SK-N-MC (cell line): ENCODE measurements at regions not wholly inside any gene's neighbourhood (a gene's known extent, or its start where the extent isn't known, plus 50 kb on each side); places are given as distances from the start of the nearest gene placed in this dataset.

Experiments used
- EZH2 ChIP-seq: fragments of 200-600 bp; sonication (generic); IDR thresholded peaks from one replicate; pipeline ENCODE4 v1.6.1; 2017; ENCODE audit warnings: antibody characterized with exemption
- POLR2AphosphoS5 ChIP-seq: IDR thresholded peaks from 2 replicates; pipeline ENCODE4 v1.6.1; 2012; ENCODE audit warnings: mild to moderate bottlenecking, low read depth, low read length, borderline replicate concordance

DNA sequence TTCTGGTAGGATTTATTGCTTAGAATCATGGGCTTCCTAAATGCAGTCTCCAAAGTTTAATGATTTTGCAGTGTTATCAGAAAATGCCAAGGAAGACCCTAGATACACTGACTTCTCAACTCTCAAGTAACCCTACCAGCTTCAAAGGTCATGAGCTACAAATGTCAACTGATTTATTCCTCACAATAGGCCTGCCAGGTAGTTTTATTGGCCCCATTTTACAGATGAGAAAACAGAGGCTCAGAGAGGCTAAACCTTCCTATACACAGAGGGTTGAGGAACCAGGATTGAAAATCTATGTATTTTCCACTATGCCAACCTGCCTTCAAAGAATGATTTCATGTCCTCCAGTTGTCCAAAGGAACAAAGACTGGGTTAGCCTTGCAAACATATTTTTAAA lies 384.4 kb upstream of the POU3F1 start:
- no peak for TF ChIP-seq EZH2
- no peak for TF ChIP-seq POLR2AphosphoS5
